Vagina (tissue), 2 donors: ENCODE measurements at regions not wholly inside any gene's neighbourhood (a gene's known extent, or its start where the extent isn't known, plus 50 kb on each side); places are given as distances from the start of the nearest gene placed in this dataset.

Experiments used
- DNase-seq, 2 donors: peaks; one replicate each; pipeline ENCODE4 v3.0.0-alpha.2; 2017; ENCODE audit errors: extremely low spot score in 2 of 2
- H3K27ac ChIP-seq: fragments of 200-600 bp; sonication (generic); one replicate; pipeline ENCODE4 v1.5.1; 2019
- H3K27me3 ChIP-seq: fragments of 200-600 bp; sonication (generic); one replicate; pipeline ENCODE4 v1.5.1; 2019
- H3K36me3 ChIP-seq, 2 donors: fragments of 200-600 bp; sonication (generic); one replicate each; pipeline ENCODE4 v1.5.1; 2017 to 2019
- H3K4me1 ChIP-seq: fragments of 200-600 bp; sonication (generic); one replicate; pipeline ENCODE4 v1.5.1; 2019
- H3K4me3 ChIP-seq, 2 donors: fragments of 200-600 bp; sonication (generic); 1 replicate in 1 of 2; 2 replicates in 1 of 2; pipeline ENCODE4 v1.5.1; 2016 to 2019
- H3K9me3 ChIP-seq: fragments of 200-600 bp; sonication (generic); one replicate; pipeline ENCODE4 v1.5.1; 2019
- POLR2A ChIP-seq, 2 donors: fragments of 450-650 bp; IDR thresholded peaks; one replicate each; pipeline ENCODE4 v1.6.1; 2017; ENCODE audit warnings: antibody characterized with exemption in 2 of 2, mild to moderate bottlenecking in 2 of 2, moderate library complexity in 2 of 2
- POLR2AphosphoS5 ChIP-seq, 2 donors: sonication (generic); formaldehyde crosslinking; IDR thresholded peaks; one replicate each; pipeline ENCODE4 v1.9.0; 2017; ENCODE audit warnings: antibody characterized with exemption in 2 of 2, mild to moderate bottlenecking in 2 of 2, low read depth in 1 of 2; ENCODE audit not compliant: insufficient read depth in 1 of 2
- intact Hi-C: fragments of 100-400 bp; cut with DNase I; formaldehyde crosslinking; loops from one replicate; pipeline ENCODE4 v1.15.1; 2023
- TF ChIP-seq, protein P1 (sequence below), 3 experiments: fragments of 450-650 bp in 2 of 3; fragments of 200-600 bp in 1 of 3; sonication (generic) in 1 of 3; IDR thresholded peaks; one replicate each; pipeline ENCODE4 v1.5.1; 2017 to 2019; ENCODE audit warnings: antibody characterized with exemption in 3 of 3, mild to moderate bottlenecking in 2 of 3, moderate library complexity in 2 of 3

DNA sequence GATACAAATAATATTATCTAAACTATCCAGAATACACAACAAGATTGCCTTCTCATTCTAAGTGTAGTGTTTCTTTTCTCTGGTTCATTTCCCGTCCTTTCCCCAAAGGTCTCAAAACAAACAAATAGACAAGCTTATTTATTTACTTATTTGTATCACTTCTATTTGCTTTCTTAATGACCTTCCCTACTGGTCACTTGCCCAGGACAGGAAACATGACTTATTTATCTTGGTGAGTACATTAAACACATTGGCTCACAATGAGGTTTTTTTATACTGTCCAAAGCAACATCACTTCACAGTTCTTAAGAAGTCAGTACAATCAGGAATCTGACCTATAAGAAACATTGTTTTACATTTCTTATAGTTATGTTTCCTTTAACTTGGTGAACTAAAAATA is 123.3 kb upstream of the KYNU start:
- H3K27me3 ChIP-seq, result no peaks in the 10 kb centered on the region
- no peak for TF ChIP-seq POLR2A (IDR thresholded peaks at IDR 0.05)
- TF ChIP-seq, protein P1, sequence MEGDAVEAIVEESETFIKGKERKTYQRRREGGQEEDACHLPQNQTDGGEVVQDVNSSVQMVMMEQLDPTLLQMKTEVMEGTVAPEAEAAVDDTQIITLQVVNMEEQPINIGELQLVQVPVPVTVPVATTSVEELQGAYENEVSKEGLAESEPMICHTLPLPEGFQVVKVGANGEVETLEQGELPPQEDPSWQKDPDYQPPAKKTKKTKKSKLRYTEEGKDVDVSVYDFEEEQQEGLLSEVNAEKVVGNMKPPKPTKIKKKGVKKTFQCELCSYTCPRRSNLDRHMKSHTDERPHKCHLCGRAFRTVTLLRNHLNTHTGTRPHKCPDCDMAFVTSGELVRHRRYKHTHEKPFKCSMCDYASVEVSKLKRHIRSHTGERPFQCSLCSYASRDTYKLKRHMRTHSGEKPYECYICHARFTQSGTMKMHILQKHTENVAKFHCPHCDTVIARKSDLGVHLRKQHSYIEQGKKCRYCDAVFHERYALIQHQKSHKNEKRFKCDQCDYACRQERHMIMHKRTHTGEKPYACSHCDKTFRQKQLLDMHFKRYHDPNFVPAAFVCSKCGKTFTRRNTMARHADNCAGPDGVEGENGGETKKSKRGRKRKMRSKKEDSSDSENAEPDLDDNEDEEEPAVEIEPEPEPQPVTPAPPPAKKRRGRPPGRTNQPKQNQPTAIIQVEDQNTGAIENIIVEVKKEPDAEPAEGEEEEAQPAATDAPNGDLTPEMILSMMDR (IDR thresholded peaks at IDR 0.05), result no peak
- no peak for TF ChIP-seq POLR2AphosphoS5 (IDR thresholded peaks at IDR 0.05; ENCODE audit: insufficient read depth in 1 of 2, low read depth in 1 of 2)
- no peaks in the 10 kb centered on the region for H3K4me1 ChIP-seq
- H3K27ac ChIP-seq, result no peak overlapping the region
- H3K4me3 ChIP-seq, result no peak overlapping the region
- H3K9me3 ChIP-seq, result no peaks in the 10 kb centered on the region
- no peaks in the 10 kb centered on the region for H3K36me3 ChIP-seq
- intact Hi-C loops, result no loop called here
- DNase-seq, result no peak

DNA sequence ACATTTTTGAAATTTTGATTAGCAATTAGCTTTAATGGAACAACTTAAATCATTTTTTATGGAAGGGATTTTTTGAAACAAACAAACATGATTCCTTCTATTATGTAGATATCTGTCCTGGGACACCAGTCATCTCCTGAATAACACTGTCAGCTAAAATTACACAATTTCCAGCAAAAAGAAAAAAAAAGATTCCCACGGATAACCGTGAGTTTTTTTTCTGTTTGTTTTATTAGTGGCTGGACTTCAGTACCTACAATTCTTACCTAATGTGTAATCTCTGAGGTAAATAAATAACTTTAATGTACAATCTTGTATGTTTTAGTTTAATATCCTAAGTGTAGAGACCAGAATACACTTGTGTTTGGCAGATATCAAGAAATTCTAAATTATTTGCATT is 126.6 kb upstream of the KYNU start:
- no peaks in the 10 kb centered on the region for H3K4me1 ChIP-seq
- no peaks in the 10 kb centered on the region for H3K9me3 ChIP-seq
- no peak for TF ChIP-seq POLR2AphosphoS5 (IDR thresholded peaks at IDR 0.05; ENCODE audit: insufficient read depth in 1 of 2, low read depth in 1 of 2)
- no peak for DNase-seq
- H3K36me3 ChIP-seq, result no peaks in the 10 kb centered on the region
- H3K27me3 ChIP-seq, result no peaks in the 10 kb centered on the region
- no peak overlapping the region for H3K27ac ChIP-seq
- intact Hi-C loops, result no loop called here
- no peak overlapping the region for H3K4me3 ChIP-seq

DNA sequence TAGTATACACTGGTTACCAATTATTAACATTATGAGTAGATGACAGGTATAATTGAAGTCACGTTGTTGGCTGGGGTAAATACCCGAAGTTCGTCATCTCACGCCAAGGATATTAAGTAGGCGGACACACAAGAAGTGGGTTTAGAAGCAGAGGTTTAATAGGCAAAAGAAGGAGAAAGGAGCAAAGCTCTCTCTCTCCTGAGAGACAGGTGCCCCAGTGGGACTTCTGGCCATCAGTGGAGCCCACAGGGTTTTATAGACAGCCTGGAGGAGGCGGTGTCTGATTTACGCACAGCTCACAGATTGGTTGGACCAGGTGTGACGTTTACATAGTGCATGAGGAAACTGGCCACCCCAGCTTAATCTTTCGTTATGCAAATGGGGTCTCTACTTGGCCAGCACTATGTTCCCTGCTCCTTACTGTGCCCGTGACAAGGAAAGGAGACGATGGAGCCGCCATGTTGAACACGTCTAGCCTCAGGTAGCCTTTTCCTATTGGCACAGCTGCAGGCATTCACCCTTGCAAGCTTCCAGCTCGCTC is 128.8 kb upstream of the KYNU start:
- H3K27me3 ChIP-seq, result no peaks in the 10 kb centered on the region
- TF ChIP-seq POLR2AphosphoS5 (IDR thresholded peaks at IDR 0.05; ENCODE audit: insufficient read depth in 1 of 2, low read depth in 1 of 2) (no peak), POLR2A (IDR thresholded peaks at IDR 0.05) (no peak)
- TF ChIP-seq, protein P1 (IDR thresholded peaks at IDR 0.05), result no peak
- intact Hi-C loops, result no loop called here

DNA sequence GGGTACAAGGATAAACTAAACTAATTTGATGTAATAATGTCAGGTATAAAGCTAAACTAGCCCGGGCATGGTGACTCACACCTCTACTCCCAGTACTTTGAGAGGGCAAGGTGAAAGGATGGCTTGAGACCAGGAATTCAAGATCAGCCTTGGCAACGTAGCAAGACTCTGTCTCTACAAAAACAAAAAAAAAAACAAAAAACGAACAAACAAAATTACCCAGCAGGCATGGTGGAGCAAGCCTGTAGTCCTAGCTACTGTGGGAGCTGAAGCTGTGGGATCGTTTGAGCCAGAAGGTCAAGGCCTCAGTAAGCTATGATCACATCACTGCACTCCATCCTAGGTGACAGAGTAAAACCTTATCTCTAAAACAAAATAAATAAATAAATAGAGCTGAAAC is 131.8 kb upstream of the KYNU start:
- TF ChIP-seq, protein P1 (IDR thresholded peaks at IDR 0.05), result no peak
- no peaks in the 10 kb centered on the region for H3K9me3 ChIP-seq
- H3K27ac ChIP-seq, result no peak overlapping the region
- intact Hi-C loops, result no loop called here
- no peak overlapping the region for H3K4me3 ChIP-seq
- no peaks in the 10 kb centered on the region for H3K4me1 ChIP-seq
- no peaks in the 10 kb centered on the region for H3K27me3 ChIP-seq
- DNase-seq, result no peak
- no peaks in the 10 kb centered on the region for H3K36me3 ChIP-seq

More for the DNA sequence above, 128.8 kb upstream of the KYNU start:
- no peak overlapping the region for H3K4me3 ChIP-seq
- no peaks in the 10 kb centered on the region for H3K9me3 ChIP-seq
- no peaks in the 10 kb centered on the region for H3K4me1 ChIP-seq
- no peaks in the 10 kb centered on the region for H3K36me3 ChIP-seq
- DNase-seq, result no peak
- no peak overlapping the region for H3K27ac ChIP-seq

DNA sequence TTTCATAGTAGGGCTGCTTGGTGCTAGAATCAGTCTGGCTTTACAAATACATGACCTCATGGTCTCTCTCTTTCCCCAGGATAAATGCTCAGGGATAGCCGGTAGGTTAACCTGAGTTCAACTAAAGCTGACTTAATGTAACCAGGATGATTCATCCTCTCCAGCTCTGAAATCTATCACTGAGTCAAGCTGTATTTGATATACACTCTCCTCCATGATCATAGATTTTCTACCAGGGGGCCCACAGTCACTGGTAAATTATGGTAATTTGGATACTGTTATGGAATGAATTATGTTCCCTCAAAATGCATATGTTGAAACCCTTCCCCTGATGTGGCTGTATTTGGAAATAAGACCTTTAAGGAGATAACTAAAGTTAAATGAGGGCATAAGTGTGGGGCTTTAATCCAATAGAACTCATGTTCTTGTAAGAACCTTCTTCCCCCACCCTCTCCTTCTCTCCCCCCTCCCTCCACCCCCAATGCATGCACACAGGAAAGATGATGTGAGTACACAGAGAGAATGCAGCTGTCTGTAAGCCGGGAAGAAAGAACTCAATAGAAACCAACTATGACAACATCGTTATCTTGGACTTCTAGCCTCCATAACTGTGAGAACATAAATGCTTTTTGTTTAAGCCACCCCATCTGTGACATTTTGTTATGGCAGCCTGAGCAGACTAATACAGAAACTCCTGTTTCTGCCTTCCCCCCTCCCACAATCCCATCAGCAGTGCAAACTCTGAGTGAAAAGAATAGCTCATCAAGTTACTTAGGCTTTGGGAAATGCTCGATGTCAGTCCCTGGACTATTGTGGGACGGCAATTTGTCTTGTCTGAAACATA is 134.9 kb upstream of the KYNU start:
- Histone ChIP-seq H3K9me3 (no peaks in the 10 kb centered on the region), H3K4me3 (no peak overlapping the region), H3K4me1 (no peaks in the 10 kb centered on the region), H3K27me3 (no peaks in the 10 kb centered on the region), H3K27ac (no peak overlapping the region), H3K36me3 (no peaks in the 10 kb centered on the region)
- TF ChIP-seq, protein P1 (IDR thresholded peaks at IDR 0.05), result no peak
- TF ChIP-seq POLR2A (IDR thresholded peaks at IDR 0.05), result no peak
- no peak for TF ChIP-seq POLR2AphosphoS5 (IDR thresholded peaks at IDR 0.05; ENCODE audit: insufficient read depth in 1 of 2, low read depth in 1 of 2)
- intact Hi-C loops, result no loop called here
- DNase-seq, result no peak
